SK-N-SH (cell line): ENCODE measurements at regions not wholly inside any gene's neighbourhood (a gene's known extent, or its start where the extent isn't known, plus 50 kb on each side); places are given as distances from the start of the nearest gene placed in this dataset.

ENCODE experiments used
- CTCF ChIA-PET: fragments of 300-600, 350-600 bp; formaldehyde crosslinking; extraction: SDS; loops from one replicate; lab custom pipeline; 2021; lab: Yijun Ruan, JAX
- POLR2A ChIA-PET: fragments of 350-600 bp; sonication (Branson Sonifier 250); formaldehyde crosslinking; extraction: SDS; loops from one replicate; lab custom pipeline; 2020; ENCODE audit warnings: antibody characterized with exemption, inconsistent platforms; lab: Yijun Ruan, JAX
- DNase-seq: peaks from one replicate; pipeline ENCODE4 v3.0.0; 2012
- H2AFZ ChIP-seq: fragments of 200-600 bp; sonication (generic); 2 replicates; pipeline ENCODE4 v1.8.1; 2016; ENCODE audit warnings: antibody characterized with exemption, mild to moderate bottlenecking, low read depth
- H3F3A ChIP-seq: fragments of 200-600 bp; sonication (generic); replicated peaks from 2 replicates; pipeline ENCODE3; 2016; ENCODE audit warnings: antibody characterized with exemption, mild to moderate bottlenecking; ENCODE audit not compliant: insufficient read depth
- H3K27ac ChIP-seq, 2 experiments: fragments of 200-500 bp in 1 of 2; fragments of 200-600 bp in 1 of 2; sonication (Bioruptor generic) in 1 of 2; sonication (generic), shearing (Covaris generic) in 1 of 2; 2 replicates each; pipeline versions ENCODE4 v1.5.1 to v1.6.1; 2014 to 2016; ENCODE audit warnings: low read depth in 2 of 2, inconsistent platforms in 1 of 2, low read length in 1 of 2, mild to moderate bottlenecking in 1 of 2, mixed read lengths in 1 of 2
- H3K27me3 ChIP-seq: fragments of 200-600 bp; sonication (generic), shearing (Covaris generic); 2 replicates; pipeline ENCODE4 v1.6.1; 2016; ENCODE audit warnings: mixed run types; ENCODE audit not compliant: insufficient read depth
- H3K36me3 ChIP-seq, 2 experiments: fragments of 200-500 bp in 1 of 2; fragments of 200-600 bp in 1 of 2; sonication (Bioruptor generic) in 1 of 2; sonication (generic) in 1 of 2; replicated peaks in 1 of 2; 2 replicates each; pipeline versions ENCODE3 to v1.5.1; 2014 to 2016; ENCODE audit warnings: low read length in 1 of 2, mild to moderate bottlenecking in 1 of 2; ENCODE audit not compliant: insufficient read depth in 2 of 2, control insufficient read depth in 1 of 2
- H3K4me1 ChIP-seq, 2 experiments: fragments of 200-500 bp in 1 of 2; fragments of 200-600 bp in 1 of 2; sonication (Bioruptor generic) in 1 of 2; sonication (generic), shearing (Covaris generic) in 1 of 2; 2 replicates each; pipeline versions ENCODE4 v1.5.1 to v1.6.1; 2014 to 2016; ENCODE audit warnings: low read depth in 1 of 2, low read length in 1 of 2, mixed run types in 1 of 2; ENCODE audit not compliant: insufficient read depth in 2 of 2, control insufficient read depth in 1 of 2
- H3K4me2 ChIP-seq: fragments of 200-600 bp; sonication (generic), shearing (Covaris generic); 2 replicates; pipeline ENCODE4 v1.6.1; 2017; ENCODE audit warnings: mixed run types
- H3K4me3 ChIP-seq, 2 experiments: fragments of 200-500 bp in 1 of 2; fragments of 200-600 bp in 1 of 2; sonication (Bioruptor generic) in 1 of 2; sonication (generic), shearing (Covaris generic) in 1 of 2; 2 replicates each; pipeline versions ENCODE4 v1.5.1 to v1.8.1; 2014 to 2016; ENCODE audit warnings: low read depth in 2 of 2, inconsistent platforms in 1 of 2, low read length in 1 of 2, mild to moderate bottlenecking in 1 of 2, mixed read lengths in 1 of 2, moderate library complexity in 1 of 2
- H3K79me2 ChIP-seq: fragments of 200-600 bp; sonication (generic); 2 replicates; pipeline ENCODE4 v1.8.1; 2017; ENCODE audit warnings: mild to moderate bottlenecking; ENCODE audit not compliant: insufficient read depth
- H3K9ac ChIP-seq: fragments of 200-600 bp; sonication (generic); 2 replicates; pipeline ENCODE4 v1.6.1; 2017; ENCODE audit warnings: mixed run types
- H3K9me2 ChIP-seq: fragments of 200-600 bp; sonication (generic); 2 replicates; pipeline ENCODE4 v1.6.1; 2017; ENCODE audit warnings: mixed run types
- H3K9me3 ChIP-seq: fragments of 200-600 bp; sonication (generic); 2 replicates; pipeline ENCODE4 v1.6.1; 2017; ENCODE audit warnings: mixed run types, mild to moderate bottlenecking, moderate library complexity
- H4K20me1 ChIP-seq: fragments of 200-600 bp; sonication (generic); 2 replicates; pipeline ENCODE4 v1.6.1; 2017; ENCODE audit warnings: mild to moderate bottlenecking, mixed run types; ENCODE audit not compliant: insufficient read depth
- ELF1 ChIP-seq: IDR thresholded peaks from 2 replicates; pipeline ENCODE4 v1.4.0; 2012
- EP300 ChIP-seq, 2 experiments: IDR thresholded peaks; 2 replicates each; pipeline versions ENCODE4 v1.4.0 to v1.6.1; 2012; ENCODE audit warnings: borderline replicate concordance in 1 of 2, low read depth in 1 of 2, low read length in 1 of 2
- FOXM1 ChIP-seq: IDR thresholded peaks from 2 replicates; pipeline ENCODE4 v1.4.0; 2012; ENCODE audit warnings: low read depth, mild to moderate bottlenecking
- JUND ChIP-seq: IDR thresholded peaks from 2 replicates; pipeline ENCODE4 v1.4.0; 2012
- NRF1 ChIP-seq: IDR thresholded peaks from 2 replicates; pipeline ENCODE4 v1.6.1; 2012; ENCODE audit warnings: low read depth, mild to moderate bottlenecking, low read length
- POLR2AphosphoS5 ChIP-seq: IDR thresholded peaks from 2 replicates; pipeline ENCODE4 v1.6.1; 2012; ENCODE audit warnings: low read depth, low read length
- RAD21 ChIP-seq: IDR thresholded peaks from 2 replicates; pipeline ENCODE4 v1.6.1; 2012; ENCODE audit warnings: mild to moderate bottlenecking, low read length
- RCOR1 ChIP-seq: fragments of 150-350 bp; IDR thresholded peaks from 2 replicates; pipeline ENCODE4 v1.6.1; 2017; ENCODE audit warnings: antibody characterized with exemption, low read length
- RFX5 ChIP-seq: IDR thresholded peaks from 2 replicates; pipeline ENCODE4 v1.6.1; 2012; ENCODE audit warnings: mild to moderate bottlenecking, improper control_type of control experiment, low read length
- RXRA ChIP-seq: IDR thresholded peaks from 2 replicates; pipeline ENCODE4 v1.4.0; 2012; ENCODE audit warnings: low read depth, mild to moderate bottlenecking, borderline replicate concordance
- YY1 ChIP-seq: IDR thresholded peaks from 2 replicates; pipeline ENCODE4 v1.4.0; 2012; ENCODE audit warnings: low read depth, mild to moderate bottlenecking
- WGBS: methylation state at CpG from one replicate; pipeline ENCODE4 v1.1.6; 2017; ENCODE audit warnings: low lambda C conversion rate; 5-methylcytosine and 5-hydroxymethylcytosine counted together
- TF ChIP-seq, protein P1 (sequence below): IDR thresholded peaks from 2 replicates; pipeline ENCODE4 v1.6.1; 2012; ENCODE audit warnings: mild to moderate bottlenecking, low read depth, low read length, moderate library complexity
- TF ChIP-seq, protein P2 (sequence below): fragments of 150-350 bp; IDR thresholded peaks from 2 replicates; pipeline ENCODE4 v1.6.1; 2017; ENCODE audit warnings: antibody characterized with exemption, low read length, low read depth, borderline replicate concordance
- TF ChIP-seq, protein P3 (sequence below): IDR thresholded peaks from 2 replicates; pipeline ENCODE4 v1.4.0; 2012; ENCODE audit warnings: low read depth, borderline replicate concordance

GRCh38 chr22:34587357-34588356 lies 478.3 kb upstream of the ISX start:
- H3K79me2 ChIP-seq: no peaks in the 10 kb centered on the region
- DNase-seq: no peak
- no peak overlapping the region for H3K9ac ChIP-seq
- no peaks in the 10 kb centered on the region for H3F3A ChIP-seq
- H3K9me3 ChIP-seq: no peaks in the 10 kb centered on the region
- ChIA-PET POLR2A (no interaction called here), CTCF (no interaction called here)
- no peaks in the 10 kb centered on the region for H3K9me2 ChIP-seq
- no peaks in the 10 kb centered on the region; a peak in 1 of 4 replicates for H3K4me1 ChIP-seq
- H3K36me3 ChIP-seq: no peaks in the 10 kb centered on the region
- H3K4me3 ChIP-seq: no peak overlapping the region
- H4K20me1 ChIP-seq: no peaks in the 10 kb centered on the region
- H2AFZ ChIP-seq: no peak overlapping the region
- H3K27me3 ChIP-seq: no peaks in the 10 kb centered on the region
- TF ChIP-seq, protein P1, sequence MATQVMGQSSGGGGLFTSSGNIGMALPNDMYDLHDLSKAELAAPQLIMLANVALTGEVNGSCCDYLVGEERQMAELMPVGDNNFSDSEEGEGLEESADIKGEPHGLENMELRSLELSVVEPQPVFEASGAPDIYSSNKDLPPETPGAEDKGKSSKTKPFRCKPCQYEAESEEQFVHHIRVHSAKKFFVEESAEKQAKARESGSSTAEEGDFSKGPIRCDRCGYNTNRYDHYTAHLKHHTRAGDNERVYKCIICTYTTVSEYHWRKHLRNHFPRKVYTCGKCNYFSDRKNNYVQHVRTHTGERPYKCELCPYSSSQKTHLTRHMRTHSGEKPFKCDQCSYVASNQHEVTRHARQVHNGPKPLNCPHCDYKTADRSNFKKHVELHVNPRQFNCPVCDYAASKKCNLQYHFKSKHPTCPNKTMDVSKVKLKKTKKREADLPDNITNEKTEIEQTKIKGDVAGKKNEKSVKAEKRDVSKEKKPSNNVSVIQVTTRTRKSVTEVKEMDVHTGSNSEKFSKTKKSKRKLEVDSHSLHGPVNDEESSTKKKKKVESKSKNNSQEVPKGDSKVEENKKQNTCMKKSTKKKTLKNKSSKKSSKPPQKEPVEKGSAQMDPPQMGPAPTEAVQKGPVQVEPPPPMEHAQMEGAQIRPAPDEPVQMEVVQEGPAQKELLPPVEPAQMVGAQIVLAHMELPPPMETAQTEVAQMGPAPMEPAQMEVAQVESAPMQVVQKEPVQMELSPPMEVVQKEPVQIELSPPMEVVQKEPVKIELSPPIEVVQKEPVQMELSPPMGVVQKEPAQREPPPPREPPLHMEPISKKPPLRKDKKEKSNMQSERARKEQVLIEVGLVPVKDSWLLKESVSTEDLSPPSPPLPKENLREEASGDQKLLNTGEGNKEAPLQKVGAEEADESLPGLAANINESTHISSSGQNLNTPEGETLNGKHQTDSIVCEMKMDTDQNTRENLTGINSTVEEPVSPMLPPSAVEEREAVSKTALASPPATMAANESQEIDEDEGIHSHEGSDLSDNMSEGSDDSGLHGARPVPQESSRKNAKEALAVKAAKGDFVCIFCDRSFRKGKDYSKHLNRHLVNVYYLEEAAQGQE: no peak
- no peak for TF ChIP-seq ELF1
- TF ChIP-seq, protein P2, sequence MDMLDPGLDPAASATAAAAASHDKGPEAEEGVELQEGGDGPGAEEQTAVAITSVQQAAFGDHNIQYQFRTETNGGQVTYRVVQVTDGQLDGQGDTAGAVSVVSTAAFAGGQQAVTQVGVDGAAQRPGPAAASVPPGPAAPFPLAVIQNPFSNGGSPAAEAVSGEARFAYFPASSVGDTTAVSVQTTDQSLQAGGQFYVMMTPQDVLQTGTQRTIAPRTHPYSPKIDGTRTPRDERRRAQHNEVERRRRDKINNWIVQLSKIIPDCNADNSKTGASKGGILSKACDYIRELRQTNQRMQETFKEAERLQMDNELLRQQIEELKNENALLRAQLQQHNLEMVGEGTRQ: no peak
- no peak for TF ChIP-seq JUND
- TF ChIP-seq RXRA: no peak
- no peak for TF ChIP-seq POLR2AphosphoS5
- no peak for TF ChIP-seq NRF1
- no peak overlapping the region for H3K4me2 ChIP-seq
- 9% methylated on average over 10 of the region's 10 CpGs for WGBS
- H3K27ac ChIP-seq: no peak overlapping the region

DNA sequence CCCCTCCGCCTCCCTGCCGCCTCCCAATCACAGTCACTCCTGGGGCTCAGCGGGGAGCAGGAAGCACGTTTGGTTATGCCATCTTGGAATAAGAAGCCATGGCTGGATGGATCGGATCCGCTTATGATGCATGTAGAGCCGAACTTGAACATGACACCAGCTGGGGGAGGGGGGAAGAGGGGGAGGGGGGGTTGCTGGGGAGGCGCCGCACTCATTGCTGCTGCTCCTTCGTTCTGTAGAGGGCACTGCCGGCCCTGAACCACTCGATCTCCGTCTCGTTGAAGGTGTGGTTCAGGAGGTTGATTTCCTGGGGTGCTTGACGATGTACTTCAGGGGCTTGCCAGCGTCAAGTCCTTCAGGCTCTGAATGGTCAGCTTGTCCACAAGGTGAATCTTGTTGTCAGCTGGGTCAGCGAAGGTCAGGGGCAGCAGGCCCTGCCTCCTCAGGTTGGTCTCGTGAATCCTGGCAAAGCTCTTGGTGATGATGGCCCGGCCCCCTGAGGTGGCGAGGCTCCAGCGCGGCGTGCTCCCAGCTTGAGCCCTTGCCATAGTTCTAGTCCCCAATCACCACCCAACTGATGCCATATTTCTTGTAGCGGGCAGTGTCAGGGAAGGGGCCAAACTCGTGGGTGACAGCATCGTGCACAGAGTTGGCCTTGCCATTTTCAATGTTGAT lies 476.9 kb upstream of the ISX start:
- no peaks in the 10 kb centered on the region for H3K9me2 ChIP-seq
- H3K9ac ChIP-seq: no peak overlapping the region
- POLR2A ChIA-PET: no interaction called here
- H3K36me3 ChIP-seq: no peaks in the 10 kb centered on the region
- H3K79me2 ChIP-seq: no peaks in the 10 kb centered on the region
- no peaks in the 10 kb centered on the region; a peak in 1 of 4 replicates for H3K4me1 ChIP-seq
- H3K9me3 ChIP-seq: no peaks in the 10 kb centered on the region
- TF ChIP-seq RAD21 (no peak), RFX5 (no peak), YY1 (no peak), FOXM1 (no peak), EP300 (IDR thresholded peaks at IDR 0.05; ENCODE audit: borderline replicate concordance in 1 of 2, low read depth in 1 of 2, low read length in 1 of 2) (no peak), RCOR1 (no peak)
- TF ChIP-seq, protein P3, sequence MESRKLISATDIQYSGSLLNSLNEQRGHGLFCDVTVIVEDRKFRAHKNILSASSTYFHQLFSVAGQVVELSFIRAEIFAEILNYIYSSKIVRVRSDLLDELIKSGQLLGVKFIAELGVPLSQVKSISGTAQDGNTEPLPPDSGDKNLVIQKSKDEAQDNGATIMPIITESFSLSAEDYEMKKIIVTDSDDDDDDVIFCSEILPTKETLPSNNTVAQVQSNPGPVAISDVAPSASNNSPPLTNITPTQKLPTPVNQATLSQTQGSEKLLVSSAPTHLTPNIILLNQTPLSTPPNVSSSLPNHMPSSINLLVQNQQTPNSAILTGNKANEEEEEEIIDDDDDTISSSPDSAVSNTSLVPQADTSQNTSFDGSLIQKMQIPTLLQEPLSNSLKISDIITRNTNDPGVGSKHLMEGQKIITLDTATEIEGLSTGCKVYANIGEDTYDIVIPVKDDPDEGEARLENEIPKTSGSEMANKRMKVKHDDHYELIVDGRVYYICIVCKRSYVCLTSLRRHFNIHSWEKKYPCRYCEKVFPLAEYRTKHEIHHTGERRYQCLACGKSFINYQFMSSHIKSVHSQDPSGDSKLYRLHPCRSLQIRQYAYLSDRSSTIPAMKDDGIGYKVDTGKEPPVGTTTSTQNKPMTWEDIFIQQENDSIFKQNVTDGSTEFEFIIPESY: no peak
- TF ChIP-seq, all 33 proteins: peak for 0
- H2AFZ ChIP-seq: no peak overlapping the region
- no peaks in the 10 kb centered on the region for H3K27me3 ChIP-seq
- no peak overlapping the region for H3K27ac ChIP-seq
- no peak for DNase-seq
- no peak overlapping the region for H3K4me2 ChIP-seq
- no peak overlapping the region for H3K4me3 ChIP-seq
- no peaks in the 10 kb centered on the region for H4K20me1 ChIP-seq
- CTCF ChIA-PET: no interaction called here
- 25% methylated on average over 21 of the region's 26 CpGs for WGBS
- no peaks in the 10 kb centered on the region for H3F3A ChIP-seq
